ENCODE measurements at regions not wholly inside any gene's neighbourhood (a gene's known extent, or its start where the extent isn't known, plus 50 kb on each side); places are given as distances from the start of the nearest gene placed in this dataset.

DNA sequence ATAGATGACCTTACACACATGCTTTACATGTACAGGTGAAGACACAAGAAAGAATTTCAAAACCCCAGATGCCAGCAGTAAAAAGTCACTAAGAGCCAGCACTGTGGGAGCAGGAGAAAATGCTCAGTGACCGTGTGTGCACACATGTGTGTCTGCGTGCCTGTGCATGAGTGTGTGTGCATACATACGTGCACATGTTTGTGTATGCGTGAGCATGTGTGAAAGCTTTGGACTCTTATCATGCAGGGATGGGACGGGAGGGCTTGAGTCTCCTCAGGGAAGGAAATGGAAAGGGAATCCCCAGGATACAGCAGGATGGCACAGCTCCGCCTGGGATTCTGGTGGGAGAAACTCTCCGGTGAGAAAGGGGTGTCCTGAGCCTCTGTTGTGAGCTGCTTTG, 121.5 kb upstream of the B3GAT1 start:
- no peak for DNase-seq (ENCODE audit: low read depth)
- TF ChIP-seq, protein P1, sequence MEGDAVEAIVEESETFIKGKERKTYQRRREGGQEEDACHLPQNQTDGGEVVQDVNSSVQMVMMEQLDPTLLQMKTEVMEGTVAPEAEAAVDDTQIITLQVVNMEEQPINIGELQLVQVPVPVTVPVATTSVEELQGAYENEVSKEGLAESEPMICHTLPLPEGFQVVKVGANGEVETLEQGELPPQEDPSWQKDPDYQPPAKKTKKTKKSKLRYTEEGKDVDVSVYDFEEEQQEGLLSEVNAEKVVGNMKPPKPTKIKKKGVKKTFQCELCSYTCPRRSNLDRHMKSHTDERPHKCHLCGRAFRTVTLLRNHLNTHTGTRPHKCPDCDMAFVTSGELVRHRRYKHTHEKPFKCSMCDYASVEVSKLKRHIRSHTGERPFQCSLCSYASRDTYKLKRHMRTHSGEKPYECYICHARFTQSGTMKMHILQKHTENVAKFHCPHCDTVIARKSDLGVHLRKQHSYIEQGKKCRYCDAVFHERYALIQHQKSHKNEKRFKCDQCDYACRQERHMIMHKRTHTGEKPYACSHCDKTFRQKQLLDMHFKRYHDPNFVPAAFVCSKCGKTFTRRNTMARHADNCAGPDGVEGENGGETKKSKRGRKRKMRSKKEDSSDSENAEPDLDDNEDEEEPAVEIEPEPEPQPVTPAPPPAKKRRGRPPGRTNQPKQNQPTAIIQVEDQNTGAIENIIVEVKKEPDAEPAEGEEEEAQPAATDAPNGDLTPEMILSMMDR (conservative IDR thresholded peaks at IDR 0.05; ENCODE audit: low read depth, low read length) = no peak
- H3K4me3 ChIP-seq (ENCODE audit: low read length) = no peak overlapping the region

- no peak for DNase-seq (ENCODE audit: low read depth)
- TF ChIP-seq, protein P1 (conservative IDR thresholded peaks at IDR 0.05; ENCODE audit: low read depth, low read length) = no peak
- H3K4me3 ChIP-seq (ENCODE audit: low read length) = no peak overlapping the region
Observed at GRCh38 chr11:134532921-134533421, 120.9 kb upstream of the B3GAT1 start.

- TF ChIP-seq, protein P1 (conservative IDR thresholded peaks at IDR 0.05; ENCODE audit: low read depth, low read length) = no peak
- DNase-seq (ENCODE audit: low read depth) = peak; percentile 14
- no peak overlapping the region for H3K4me3 ChIP-seq (ENCODE audit: low read length)
Observed at GRCh38 chr11:134532131-134532920, 120.3 kb upstream of the B3GAT1 start.

DNA sequence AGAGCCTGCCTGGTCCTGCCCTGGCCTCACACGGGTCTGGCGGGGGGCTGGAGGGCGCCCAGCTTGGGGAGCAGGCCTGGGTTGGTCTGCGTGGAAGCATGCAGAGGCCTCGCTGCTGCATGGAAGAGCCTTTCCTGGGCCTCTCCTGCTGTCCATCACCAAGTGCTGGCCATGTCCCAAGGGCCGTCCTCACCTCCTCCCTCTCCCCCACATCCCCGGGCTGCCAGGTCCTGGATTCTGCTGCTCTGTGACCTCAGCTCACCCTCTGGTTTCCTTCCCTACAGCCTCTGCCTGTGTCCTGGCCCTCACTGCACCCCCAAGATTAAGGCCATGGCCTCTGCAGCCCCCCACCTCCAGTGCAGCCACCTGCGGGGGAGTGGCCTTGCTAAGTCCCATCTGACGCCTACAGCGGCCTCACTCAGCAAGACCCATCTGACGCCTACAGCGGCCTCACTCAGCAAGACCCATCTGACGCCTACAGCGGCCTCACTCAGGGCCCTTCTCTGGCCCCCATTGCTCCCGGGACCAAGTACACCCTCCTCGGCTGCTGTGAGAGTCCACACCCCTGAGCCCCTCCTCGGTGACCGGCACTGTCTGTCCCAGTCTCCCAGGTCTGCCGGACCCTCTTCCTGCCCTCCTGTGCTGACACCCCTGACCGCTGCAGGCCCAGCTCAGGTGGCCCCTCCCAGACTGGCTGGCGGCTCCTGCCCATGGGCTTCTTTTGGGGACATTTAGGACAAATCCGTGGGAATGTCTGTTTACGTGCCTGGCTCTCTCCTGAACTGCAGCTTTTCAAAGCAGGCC, 119.5 kb upstream of the B3GAT1 start:
- H3K4me3 ChIP-seq (ENCODE audit: low read length) = no peak overlapping the region
- no peak for DNase-seq (ENCODE audit: low read depth)
- TF ChIP-seq, protein P1 (conservative IDR thresholded peaks at IDR 0.05; ENCODE audit: low read depth, low read length) = no peak

GRCh38 chr11:134530636-134531326, 118.7 kb upstream of the B3GAT1 start:
- no peak overlapping the region for H3K4me3 ChIP-seq (ENCODE audit: low read length)
- TF ChIP-seq, protein P1 (conservative IDR thresholded peaks at IDR 0.05; ENCODE audit: low read depth, low read length) = no peak
- DNase-seq (ENCODE audit: low read depth) = no peak

DNA sequence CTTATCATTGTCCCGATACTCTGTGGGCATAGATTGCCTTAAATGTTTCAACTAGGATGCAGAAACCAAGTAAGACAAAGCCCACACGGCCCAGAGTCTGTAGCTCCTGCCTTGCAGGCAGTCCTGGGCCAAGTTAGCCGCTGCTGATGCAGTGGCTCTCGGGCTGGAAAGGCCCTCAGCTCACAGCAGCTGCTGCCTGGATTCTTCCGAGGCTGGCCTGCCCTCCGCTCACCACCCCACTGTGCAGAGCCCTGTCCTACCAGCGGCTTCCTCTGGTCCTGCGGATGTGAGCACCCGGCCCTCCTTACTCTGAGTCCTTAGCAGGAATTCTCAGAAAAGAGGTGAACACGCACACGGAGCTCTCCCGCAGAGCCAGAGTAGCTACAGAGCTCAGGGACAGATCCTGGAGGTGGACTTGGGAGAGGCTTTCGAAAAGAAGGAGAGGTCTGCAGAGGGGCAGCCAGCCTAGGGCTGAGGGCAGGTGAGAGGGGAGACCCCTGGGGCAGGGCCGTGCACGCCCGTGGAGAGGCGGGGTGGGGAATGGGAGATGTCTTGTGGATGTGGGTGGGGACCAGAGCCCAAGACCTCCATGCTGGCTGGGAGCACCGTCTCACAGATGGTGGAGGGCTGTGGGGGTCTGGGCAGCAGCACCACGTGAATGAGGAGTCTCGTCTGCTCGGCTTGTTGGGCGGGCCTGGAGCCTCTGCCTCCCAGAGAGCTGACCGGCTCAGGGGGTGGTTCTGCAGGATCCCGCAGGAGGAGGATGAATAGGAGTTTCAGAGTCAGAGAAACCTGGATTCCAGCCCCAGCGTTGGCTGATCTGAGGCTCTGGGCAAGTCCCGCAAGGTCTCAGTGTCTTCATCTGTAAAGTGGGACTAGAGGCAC, 117.4 kb upstream of the B3GAT1 start:
- TF ChIP-seq, protein P1 (conservative IDR thresholded peaks at IDR 0.05; ENCODE audit: low read depth, low read length) = no peak
- H3K4me3 ChIP-seq (ENCODE audit: low read length) = no peak overlapping the region
- DNase-seq (ENCODE audit: low read depth) = no peak
